Lung (tissue), 11 donors: ENCODE measurements at regions not wholly inside any gene's neighbourhood (a gene's known extent, or its start where the extent isn't known, plus 50 kb on each side); places are given as distances from the start of the nearest gene placed in this dataset.

Experiments used
- ATAC-seq: fragments of 200-7000 bp; cut with Tn5 transposase; one replicate; pipeline ENCODE4 v1.9.1; 2020; ENCODE audit warnings: moderate number of reproducible peaks; ENCODE audit not compliant: insufficient read depth, low FRiP score
- DNase-seq, 3 donors: peaks; one replicate each; pipeline ENCODE4 v3.0.0-alpha.2; 2013 to 2017
- H3K27ac ChIP-seq, 2 donors: one replicate each; pipeline ENCODE4 v1.5.1; 2013; ENCODE audit warnings: mild to moderate bottlenecking in 2 of 2, moderate library complexity in 2 of 2, control low read depth in 1 of 2, inconsistent platforms in 1 of 2, low read depth in 1 of 2, low read length in 1 of 2
- H3K27me3 ChIP-seq, 3 donors: one replicate each; pipeline ENCODE4 v1.5.1; 2013; ENCODE audit warnings: low read length in 2 of 3; ENCODE audit not compliant: control insufficient read depth in 3 of 3, insufficient read depth in 3 of 3
- H3K36me3 ChIP-seq, 4 donors: one replicate each; pipeline ENCODE4 v1.5.1; 2013; ENCODE audit warnings: low read length in 4 of 4, mild to moderate bottlenecking in 1 of 4, moderate library complexity in 1 of 4; ENCODE audit not compliant: control insufficient read depth in 4 of 4, insufficient read depth in 4 of 4
- H3K4me1 ChIP-seq, 5 donors: one replicate each; pipeline ENCODE4 v1.5.1; 2013; ENCODE audit warnings: low read length in 5 of 5, mild to moderate bottlenecking in 2 of 5, moderate library complexity in 1 of 5; ENCODE audit not compliant: control insufficient read depth in 5 of 5, insufficient read depth in 5 of 5
- H3K4me3 ChIP-seq: one replicate; pipeline ENCODE4 v1.5.1; 2013; ENCODE audit warnings: mild to moderate bottlenecking, control low read depth, moderate library complexity
- H3K9ac ChIP-seq, 2 donors: one replicate each; pipeline ENCODE4 v1.5.1; 2013; ENCODE audit warnings: low read length in 2 of 2, control low read depth in 1 of 2; ENCODE audit not compliant: insufficient read depth in 1 of 2
- H3K9me3 ChIP-seq, 4 donors: one replicate each; pipeline ENCODE4 v1.5.1; 2013; ENCODE audit warnings: low read length in 3 of 4, mild to moderate bottlenecking in 1 of 4, moderate library complexity in 1 of 4; ENCODE audit not compliant: control insufficient read depth in 4 of 4, insufficient read depth in 3 of 4
- WGBS, 2 donors: extraction: QIAGEN DNeasy Blood & Tissue Kit; methylation state at CpG; one replicate each; pipeline ENCODE4 v1.1.7; 2013; 5-methylcytosine and 5-hydroxymethylcytosine counted together
- TF ChIP-seq, protein P1 (sequence below): IDR thresholded peaks from 2 replicates; pipeline ENCODE4 v1.5.1; 2012; ENCODE audit warnings: mild to moderate bottlenecking; ENCODE audit errors: control extremely low read depth, extremely low read depth
- donor health status: control.
- donor health status: control.
- donor health status: Bipolar disorder and iron deficiency.
- donor health status: healthy.
- donor health status: DM: yes; HTN: yes; CAD: no.

DNA sequence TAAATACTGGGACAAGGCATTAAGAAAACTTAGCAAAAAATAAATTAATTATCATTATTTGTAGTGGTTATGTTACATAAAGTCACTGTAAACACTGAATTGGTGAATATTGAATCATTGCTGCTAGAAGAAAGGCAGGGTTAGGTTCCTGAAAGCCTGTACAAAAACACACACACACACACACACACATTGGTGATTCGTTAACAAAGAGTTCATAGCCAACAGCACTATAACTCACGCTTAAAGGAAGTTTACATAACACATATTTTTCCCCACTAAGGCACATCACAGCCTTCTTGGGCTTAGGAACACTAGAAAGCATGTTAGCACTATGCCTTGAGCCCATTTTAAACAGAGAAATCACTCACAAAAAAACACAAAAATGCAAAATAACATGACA is 690.0 kb upstream of the PIK3C3 start:
- H3K4me1 ChIP-seq, result peaks cover 0 to 23% (median 0%) of the 10 kb centered on the region in 5 donors
- no peak overlapping the region for H3K9ac ChIP-seq
- DNase-seq, result peak in 2 of 3 donors; percentile 70 to 75
- H3K9me3 ChIP-seq, result no peaks in the 10 kb centered on the region
- no peak overlapping the region for H3K27ac ChIP-seq
- TF ChIP-seq, protein P1, sequence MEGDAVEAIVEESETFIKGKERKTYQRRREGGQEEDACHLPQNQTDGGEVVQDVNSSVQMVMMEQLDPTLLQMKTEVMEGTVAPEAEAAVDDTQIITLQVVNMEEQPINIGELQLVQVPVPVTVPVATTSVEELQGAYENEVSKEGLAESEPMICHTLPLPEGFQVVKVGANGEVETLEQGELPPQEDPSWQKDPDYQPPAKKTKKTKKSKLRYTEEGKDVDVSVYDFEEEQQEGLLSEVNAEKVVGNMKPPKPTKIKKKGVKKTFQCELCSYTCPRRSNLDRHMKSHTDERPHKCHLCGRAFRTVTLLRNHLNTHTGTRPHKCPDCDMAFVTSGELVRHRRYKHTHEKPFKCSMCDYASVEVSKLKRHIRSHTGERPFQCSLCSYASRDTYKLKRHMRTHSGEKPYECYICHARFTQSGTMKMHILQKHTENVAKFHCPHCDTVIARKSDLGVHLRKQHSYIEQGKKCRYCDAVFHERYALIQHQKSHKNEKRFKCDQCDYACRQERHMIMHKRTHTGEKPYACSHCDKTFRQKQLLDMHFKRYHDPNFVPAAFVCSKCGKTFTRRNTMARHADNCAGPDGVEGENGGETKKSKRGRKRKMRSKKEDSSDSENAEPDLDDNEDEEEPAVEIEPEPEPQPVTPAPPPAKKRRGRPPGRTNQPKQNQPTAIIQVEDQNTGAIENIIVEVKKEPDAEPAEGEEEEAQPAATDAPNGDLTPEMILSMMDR, result no peak
- 27 to 37% methylated on average over 2 of the region's 2 CpGs for WGBS, 2 donors
- no peak for ATAC-seq
- no peak overlapping the region for H3K4me3 ChIP-seq
- no peaks in the 10 kb centered on the region for H3K36me3 ChIP-seq
- H3K27me3 ChIP-seq, result no peaks in the 10 kb centered on the region

DNA sequence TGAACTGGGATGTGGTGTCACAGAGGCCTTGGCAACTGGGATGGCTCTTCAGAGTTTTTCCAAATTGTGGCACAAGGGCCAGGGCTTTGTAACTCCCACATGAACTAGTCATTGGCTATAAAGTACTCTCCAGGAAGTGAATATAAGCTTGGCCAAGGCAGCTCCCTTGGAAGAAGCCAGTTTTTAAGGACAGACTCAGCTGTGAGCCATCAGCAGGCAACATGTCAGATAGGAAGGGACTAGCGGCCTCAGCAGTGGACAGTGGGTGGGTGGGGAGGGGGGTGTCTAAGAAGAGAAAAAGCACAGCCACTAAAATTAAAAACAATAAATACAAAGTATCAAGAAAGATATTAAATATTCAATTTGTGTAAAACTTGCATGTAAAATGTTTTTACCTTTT is 691.1 kb upstream of the PIK3C3 start:
- DNase-seq, result peak; percentile 70 to 86 (median 78)
- no peak for ATAC-seq

DNA sequence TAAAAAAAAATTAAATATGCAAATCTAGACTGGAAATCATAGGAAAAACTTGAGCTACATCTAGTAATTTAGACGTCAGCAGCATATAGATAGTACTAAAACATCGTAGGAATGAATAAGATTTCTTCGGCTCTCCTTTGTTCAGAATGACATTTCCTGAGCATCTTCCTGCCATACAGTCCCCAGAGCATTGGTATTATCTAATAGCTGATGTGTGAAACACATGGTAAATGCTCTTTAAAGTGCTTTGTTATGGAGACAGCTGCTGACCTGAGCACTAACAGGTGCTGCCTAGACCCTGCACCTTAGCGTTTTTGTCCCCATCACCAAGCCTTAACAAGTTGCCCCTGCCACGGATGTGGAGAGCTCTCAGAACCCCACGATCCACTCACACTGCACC is 692.3 kb upstream of the PIK3C3 start:
- 79 to 89% methylated on average over 6 of the region's 6 CpGs for WGBS, 2 donors
- Histone ChIP-seq H3K4me1 (peaks cover 0 to 23% (median 0%) of the 10 kb centered on the region in 5 donors), H3K9ac (no peak overlapping the region), H3K27ac (no peak overlapping the region), H3K9me3 (no peaks in the 10 kb centered on the region), H3K4me3 (no peak overlapping the region), H3K36me3 (no peaks in the 10 kb centered on the region), H3K27me3 (no peaks in the 10 kb centered on the region)
- TF ChIP-seq, protein P1, result no peak
- ATAC-seq (no peak), DNase-seq (no peak)

More for the DNA sequence above, 691.1 kb upstream of the PIK3C3 start:
- H3K36me3 ChIP-seq, result no peaks in the 10 kb centered on the region
- H3K9ac ChIP-seq, result no peak overlapping the region
- WGBS, 2 donors, result 63 to 94% methylated on average over 1 of the region's 1 CpG
- no peaks in the 10 kb centered on the region for H3K9me3 ChIP-seq
- H3K27me3 ChIP-seq, result no peaks in the 10 kb centered on the region
- H3K4me1 ChIP-seq, result peaks cover 0 to 23% (median 0%) of the 10 kb centered on the region in 5 donors
- TF ChIP-seq, protein P1, result no peak
- no peak overlapping the region for H3K4me3 ChIP-seq
- H3K27ac ChIP-seq, result no peak overlapping the region

DNA sequence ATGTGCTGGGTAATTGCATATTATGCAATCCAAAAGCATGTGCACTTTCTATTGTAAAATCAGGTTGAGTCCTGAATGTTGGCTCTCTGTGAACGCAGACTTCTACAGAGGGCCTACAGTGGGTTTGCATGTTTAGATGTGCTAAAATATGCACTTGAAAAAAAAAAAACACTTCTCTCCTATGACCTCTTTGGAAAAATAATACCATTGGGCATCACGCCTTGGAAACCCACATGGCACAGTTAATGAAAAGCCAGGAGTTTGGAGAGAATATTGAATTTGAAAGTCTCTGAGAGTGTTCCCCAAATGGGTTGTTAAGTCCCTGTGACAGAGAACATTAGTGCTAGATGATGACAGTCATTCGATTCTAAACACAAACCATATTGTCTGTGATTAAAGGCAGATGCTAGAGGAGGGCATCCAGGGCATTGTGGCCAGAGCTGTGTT is 710.4 kb upstream of the PIK3C3 start:
- Histone ChIP-seq H3K9ac (no peak overlapping the region), H3K27ac (no peak overlapping the region), H3K27me3 (no peaks in the 10 kb centered on the region), H3K4me1 (no peaks in the 10 kb centered on the region), H3K9me3 (no peaks in the 10 kb centered on the region), H3K36me3 (no peaks in the 10 kb centered on the region), H3K4me3 (no peak overlapping the region)
- WGBS, 2 donors, result 78 to 83% methylated on average over 3 of the region's 3 CpGs
- DNase-seq (no peak), ATAC-seq (no peak)
- TF ChIP-seq, protein P1, result no peak
